NCI-H1105 treated with DMSO at 0.1 percent for 48 hours (cell line): ENCODE measurements at regions not wholly inside any gene's neighbourhood (a gene's known extent, or its start where the extent isn't known, plus 50 kb on each side); places are given as distances from the start of the nearest gene placed in this dataset.
"Not testable (repeated sequence)": the region's sequence is repeated elsewhere in the genome, so short reads cannot be mapped to it uniquely, and the experiment has no call there.

ENCODE experiments used
- DNase-seq: peaks from one replicate; lab custom pipeline; 2025; lab: John Stamatoyannopoulos, UW

DNA sequence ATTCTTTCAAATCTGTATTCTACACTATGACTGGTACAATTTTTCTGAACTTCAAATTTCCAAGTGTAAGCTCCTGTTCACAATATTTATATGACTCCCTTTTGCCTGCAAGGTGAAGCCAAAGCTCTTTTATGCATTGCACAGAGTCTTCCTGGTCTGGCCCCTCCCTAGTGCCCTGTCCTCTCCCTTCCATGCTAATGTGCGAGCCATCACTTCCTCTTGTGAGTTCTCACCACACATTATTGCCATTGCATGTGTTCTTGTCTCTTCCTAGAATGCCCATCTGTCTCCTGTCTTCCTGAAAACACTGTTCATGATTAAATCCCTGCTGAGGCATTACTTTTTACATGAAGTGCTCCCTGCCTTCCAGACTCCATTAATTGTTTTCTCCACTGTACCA, 169.9 kb downstream of the MC4R start:
- no peak for DNase-seq

DNA sequence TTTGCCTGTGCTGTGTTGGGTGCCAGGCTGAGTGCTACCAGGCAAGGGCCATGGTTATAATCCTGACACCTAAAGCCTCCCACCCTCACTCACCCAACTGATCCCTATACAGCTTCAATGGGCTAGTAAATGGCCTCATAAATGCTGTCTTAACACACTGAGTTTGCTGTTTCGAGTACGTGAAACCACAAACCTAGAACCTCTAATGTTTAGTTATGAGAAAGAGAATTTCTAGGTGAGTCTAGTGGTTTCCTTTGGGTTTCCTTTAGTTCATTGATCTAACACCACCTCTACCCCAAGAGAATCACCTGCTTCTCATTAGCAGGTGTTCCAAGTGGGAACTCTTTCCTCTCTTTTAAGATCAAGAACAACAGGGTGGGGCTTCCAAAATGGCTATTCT, 172.0 kb downstream of the MC4R start:
- no peak for DNase-seq

DNA sequence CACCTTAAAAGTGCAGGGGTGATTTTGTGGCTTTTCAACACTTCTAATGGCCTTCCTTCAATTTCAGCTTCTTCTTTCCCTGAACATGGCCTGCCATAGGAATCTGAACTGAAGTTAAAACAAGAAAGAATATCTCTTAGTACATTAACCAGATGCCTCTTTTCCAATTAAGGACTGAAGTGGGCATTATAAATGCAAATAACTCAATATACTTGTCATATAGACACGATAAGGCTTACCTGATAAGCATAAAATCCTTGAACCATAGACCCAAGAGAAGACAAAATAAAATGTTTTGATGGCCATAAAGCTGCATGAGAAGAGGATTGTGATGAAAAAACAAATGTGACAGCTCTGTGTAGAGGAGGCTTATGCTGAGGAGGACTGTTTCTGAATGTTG, 173.1 kb downstream of the MC4R start:
- DNase-seq, result no peak

DNA sequence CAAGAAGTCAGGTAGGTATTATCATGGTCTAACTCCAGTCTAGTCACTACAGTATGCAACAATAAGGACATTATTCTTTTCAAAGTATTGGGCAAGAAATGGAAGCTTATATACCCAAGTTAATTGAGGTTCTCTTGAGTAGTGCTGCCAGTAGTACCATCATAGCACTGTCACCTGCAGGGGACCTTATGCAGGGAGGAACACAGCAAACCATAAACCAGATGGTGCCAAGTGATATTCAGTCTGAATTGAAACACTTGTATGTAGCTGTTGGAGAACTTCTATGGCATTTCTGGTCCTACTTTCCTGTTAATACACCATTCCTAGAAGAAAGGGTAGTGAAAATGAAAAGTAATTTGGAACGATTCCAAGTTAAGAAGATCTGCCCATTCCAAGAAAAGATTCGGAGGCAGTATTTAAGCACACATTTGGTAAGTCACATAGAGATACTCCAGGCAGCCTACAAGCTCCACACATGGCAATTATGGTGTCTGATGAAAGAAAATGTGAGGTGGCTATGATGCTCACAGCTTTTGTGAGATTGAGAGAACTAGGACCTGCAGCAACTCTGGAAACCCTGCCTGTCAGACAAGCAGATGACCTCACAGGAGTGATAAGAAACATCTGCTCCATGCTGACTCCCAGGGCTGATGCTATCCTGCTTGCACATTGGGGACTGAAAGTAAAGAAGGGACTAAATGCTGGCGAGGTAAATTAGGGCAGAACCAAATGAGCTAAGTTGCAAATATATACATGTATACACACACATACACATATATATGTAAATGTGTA, 174.7 kb downstream of the MC4R start:
- DNase-seq, result no peak

DNA sequence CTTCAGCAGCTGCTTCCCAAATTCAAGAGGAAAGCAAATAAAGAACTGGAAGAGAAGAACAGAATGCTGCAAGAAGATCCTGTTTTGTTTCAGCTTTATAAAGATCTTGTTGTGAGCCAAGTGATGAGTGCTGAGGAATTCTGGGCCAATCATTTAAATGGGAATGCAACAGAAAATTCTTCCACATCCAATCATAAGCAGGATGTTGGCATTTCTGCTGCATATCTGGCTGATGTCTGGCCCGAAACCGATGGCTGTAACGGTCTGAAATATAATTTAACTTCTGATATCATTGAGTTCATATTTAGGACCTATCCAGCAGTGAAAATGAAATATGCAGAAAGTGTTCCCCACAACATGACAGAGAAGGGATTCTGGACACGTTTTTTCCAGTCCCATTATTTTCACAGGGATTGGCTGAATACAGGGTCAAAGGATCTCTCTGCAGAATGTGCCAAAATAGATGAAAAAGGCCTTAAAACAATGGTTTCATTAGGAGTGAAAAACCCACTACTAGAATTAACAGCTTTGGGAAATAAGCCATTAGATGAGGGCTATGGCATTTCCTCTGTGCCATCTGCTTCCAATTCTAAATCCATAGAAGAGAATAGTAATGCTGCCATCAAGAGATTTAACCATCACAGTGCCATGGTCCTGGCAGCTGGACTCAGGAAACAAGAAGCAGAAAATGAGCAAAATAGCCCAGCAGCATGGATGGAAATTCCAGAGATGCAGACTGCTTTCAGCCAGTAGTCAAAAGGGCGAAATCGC, 175.6 kb downstream of the MC4R start:
- no peak for DNase-seq

DNA sequence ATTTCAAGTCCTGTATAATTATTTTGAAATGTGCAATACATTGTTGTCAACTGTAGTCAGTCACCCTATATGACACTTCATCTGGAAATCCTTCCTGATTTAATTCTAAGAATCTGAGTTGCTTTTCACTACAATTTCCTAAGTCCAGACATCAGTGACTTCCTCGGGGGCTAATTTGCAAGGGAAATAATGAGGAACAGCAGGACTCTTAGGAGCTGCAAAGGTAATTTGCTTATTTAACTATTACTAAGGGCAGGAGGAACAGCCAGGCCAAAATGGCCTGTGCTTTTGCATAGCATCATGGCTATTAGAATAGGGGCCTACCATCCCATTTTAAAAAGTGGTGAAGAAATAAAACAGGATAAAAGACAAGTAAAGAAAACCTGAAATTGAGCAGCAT, 178.8 kb downstream of the MC4R start:
- no peak for DNase-seq

DNA sequence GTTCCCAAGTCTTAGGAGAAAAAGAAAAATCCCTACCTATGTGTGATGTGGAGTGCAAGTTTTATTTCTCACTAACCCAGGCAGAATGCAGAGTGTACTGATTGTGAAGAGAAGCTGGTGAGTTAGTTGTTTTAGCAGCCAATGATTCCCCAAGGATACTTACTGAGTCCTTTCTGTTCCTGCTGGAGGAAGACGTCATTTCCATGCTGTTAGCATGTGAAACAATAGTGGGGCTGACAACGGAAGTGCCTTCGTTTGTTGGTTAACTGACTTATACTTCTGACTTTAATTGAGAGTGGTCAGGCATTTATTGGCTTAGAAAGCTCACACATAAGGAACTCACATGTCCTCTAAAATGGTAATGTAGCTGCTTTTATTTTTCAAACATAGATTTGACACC, 180.6 kb downstream of the MC4R start:
- no peak for DNase-seq

DNA sequence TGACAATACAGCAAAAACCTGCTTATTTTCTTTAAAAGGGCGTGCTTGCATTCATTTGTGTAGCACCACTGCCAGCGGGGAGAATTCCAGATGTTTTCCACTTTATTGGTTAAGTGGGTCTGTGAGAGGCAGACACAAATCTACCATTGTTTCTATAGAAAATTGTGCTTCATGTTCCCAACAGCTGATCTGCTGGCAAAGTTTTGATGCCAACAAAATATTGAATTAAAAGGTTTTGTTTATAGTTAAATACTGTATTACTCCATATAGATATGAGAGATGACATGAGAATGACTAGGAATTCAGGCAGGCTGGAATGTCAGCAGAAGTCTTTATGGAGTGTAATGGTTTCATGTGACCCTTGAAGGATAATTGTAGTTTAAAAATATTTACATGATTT, 182.7 kb downstream of the MC4R start:
- DNase-seq, result no peak

DNA sequence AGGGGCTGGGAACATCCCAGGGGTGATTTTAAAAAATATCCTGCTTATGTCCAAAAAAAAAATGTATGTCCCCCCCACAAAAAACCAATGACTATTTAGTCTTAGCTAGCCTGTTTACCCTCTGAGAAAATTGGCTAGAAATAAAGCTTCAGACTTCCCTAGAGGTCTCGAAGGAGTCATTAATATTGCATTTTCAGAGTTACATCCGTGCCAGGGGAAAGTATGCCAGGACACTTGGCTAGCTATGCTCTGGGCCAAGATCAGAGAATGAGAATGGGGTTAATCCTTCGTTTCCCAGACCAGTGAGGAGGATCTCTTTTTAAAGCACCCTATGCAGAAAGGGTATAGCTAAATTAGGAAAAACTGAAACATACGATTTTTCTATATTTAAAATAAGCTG, 183.6 kb downstream of the MC4R start:
- DNase-seq, result no peak

DNA sequence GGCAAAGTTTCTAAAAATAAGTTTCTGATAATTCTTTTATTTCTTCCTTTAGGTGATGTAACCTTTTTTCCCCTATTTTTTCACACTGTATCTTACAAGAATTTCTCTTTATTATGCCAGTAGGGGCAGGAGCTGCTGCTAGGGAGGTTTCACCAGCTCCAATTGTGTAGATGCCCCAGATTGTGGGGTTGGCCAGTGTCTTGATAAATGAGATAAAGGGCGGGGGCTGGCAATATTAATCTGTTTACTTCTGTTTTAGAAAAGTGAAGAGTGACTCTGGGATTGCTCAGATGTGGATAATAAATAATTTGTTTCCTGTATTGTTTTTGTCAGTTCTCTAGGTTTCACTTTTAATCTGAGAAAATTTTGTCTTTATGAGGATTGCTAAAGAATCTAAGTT, 190.4 kb downstream of the MC4R start:
- DNase-seq, result no peak

DNA sequence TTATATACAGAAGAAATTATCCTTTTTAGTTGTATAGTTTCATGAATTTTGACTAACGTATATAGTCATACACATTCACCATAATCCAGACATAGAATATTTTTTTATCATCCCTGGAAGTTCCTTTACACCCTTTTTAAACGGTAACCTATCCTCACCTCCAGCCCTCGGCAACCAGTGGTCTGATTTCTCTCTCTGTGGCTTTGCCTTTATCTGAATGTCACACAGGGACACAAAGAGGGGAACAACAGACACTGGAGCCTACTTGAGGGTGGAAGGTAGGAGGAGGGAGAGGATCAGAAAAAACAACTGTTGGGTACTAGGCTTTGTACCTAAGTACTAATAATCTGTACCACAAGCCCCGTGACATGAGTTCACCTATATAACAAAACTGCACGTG, 191.9 kb downstream of the MC4R start:
- no peak for DNase-seq

DNA sequence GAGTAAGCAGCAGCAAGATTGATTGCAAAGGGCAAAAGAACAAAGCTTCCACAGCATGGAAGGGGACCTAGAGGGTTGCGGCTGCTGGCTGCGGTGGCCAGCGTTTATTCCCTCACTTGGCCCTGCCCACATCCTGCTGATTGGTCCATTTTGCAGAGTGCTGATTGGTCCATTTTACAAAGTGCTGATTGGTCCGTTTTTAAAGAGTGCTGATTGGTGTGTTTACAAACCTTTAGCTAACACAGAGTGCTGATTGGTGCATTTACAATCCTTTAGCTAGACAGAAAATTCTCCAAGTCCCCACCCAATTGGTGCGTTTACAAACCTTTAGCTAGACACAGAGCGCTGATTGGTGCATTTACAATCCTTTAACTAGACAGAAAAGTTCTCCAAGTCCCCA, 194.4 kb downstream of the MC4R start:
- DNase-seq, result not testable (repeated sequence)

DNA sequence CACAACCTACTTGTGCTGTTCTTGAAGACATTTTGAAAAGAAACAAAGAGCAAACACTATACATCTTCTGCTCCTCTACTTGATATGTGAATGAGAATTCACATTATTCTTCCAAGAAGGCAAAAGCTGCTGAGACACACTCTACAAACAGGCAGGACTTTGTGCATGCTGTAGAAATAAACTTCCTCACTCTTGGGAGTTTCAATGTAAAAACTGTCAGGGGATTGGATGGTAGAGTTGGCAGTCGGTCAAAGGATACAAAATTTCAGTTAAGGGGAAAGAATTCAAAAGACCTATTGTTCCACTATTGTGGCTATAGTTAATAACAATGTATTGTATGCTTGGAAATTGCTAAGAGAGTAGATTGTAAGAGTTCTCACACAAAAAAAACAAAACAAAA, 196.3 kb downstream of the MC4R start:
- no peak for DNase-seq

DNA sequence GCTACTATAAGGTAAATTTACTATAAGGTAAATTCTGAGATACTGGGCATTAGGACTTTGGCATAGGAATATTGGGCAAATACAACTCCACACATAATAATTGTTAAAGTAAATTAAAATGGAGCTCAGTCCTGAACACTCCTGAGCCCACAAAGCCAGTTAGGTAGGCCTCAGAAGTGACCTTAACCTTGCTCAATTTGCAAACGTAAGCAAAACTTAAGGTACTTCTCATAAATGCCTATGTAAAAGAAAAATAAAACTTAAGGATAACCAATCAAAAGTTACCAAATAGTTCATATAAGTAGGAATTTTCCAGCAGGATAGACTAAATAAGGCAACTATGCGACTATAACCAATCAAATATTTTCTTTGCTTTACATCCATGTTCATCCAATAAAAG, 197.7 kb downstream of the MC4R start:
- no peak for DNase-seq

DNA sequence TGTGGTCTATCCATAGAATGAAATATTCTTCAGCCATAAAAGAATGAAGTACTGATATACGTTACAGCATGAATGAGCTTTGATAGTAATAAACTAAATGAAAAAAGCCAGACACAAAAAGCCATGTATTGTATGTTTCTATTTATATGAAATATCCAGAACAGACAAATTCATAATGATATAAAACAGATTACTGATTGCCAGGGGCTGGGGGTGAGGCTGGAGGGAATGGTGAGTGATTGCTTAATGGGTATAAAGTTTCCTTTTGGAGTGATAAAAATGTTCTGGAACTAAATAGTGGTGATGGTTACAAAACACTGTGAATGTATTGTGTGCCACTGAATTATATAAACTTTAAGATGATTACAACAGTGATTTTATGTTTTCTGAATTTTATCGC, 200.5 kb downstream of the MC4R start:
- no peak for DNase-seq

DNA sequence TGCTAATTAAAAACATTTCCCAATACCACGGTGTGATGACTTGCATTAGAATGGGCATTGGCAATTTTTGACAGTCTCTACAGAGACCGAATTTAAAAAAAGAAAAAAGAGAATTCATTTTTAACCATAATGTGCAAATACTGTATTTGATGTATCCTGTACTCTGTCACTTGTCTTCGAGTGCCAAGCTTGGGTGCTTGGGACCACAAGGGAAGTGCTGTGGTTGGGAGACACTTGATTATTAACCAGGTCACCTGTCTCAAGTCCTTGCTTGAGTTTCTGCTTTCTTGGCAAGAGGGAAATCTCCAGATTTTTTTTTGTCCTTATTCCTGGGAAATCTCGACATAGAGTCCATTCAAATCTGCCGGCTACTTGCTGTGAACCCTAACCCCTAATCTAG, 209.0 kb downstream of the MC4R start:
- DNase-seq, result no peak

DNA sequence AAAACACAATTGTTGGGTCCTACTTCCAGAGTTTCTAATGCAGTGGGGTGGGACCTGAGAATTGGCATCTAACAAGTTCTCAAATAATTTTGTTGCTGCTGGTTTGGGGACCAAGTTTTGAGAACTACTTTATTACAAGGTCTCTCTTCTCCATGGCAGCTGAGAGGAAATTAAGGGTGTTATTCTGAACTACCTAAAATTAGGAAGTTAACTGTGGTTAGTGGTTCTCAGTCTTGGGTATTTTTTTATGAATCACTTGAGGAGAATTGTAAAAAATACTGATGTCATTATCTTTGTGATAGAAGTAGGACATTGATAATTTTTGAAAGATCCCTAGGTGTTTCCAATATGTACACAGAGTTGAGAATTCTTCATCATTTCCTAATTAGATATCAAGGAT, 210.2 kb downstream of the MC4R start:
- no peak for DNase-seq

DNA sequence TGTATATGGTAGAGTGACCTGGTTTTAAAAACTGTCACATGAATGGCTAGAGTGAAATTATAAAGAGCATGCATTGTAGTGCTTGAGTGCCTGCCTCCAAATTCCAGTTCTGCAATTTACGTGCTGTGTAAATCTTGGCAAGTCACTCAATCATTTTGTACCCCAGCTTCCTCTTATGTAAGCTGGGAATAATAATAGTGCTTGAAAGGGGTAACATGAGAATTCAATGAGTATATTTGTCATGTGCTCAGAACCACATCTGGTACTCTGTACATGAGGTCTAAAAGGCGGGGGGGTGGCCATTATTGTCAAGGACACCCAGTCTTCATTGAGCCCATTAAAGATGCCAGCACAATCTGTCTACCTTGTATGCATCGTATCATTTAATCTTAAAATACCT, 214.8 kb downstream of the MC4R start:
- no peak for DNase-seq

DNA sequence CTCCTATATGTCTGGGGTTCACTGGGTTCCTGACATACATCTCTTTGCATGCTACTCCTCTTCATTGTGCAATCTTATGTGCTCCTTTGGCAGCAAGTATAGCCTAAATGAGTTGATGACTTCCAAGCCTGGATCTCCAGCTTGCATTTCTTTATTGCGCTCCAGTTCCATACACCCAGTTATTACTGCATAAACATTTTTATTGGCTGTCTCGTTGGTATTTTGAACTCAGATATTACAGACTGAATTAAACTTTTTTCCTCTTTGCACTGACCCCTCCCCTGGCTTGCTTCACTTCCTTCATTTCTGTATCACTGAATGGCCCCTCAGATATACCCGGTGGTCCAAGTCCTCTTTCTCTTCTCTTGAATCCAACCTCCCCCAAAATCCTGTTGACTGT, 219.2 kb downstream of the MC4R start:
- DNase-seq, result no peak

DNA sequence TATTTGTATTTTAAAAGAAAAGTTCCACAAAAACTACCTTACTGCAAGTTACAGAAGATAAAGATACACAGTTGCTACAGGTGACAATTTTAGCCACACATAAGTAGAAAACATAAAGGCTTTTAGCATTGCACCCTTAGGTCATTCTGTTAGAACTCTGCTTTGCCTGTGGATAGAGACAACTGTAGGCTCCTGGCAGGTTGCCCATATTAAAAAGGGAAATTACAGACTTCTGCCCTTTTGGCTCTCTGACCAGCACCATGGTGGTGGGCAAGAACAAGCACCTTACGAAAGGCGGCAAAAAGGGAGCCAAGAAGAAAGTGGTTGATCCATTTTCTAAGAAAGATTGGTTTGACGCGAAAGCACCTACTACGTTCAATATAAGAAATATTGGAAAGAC, 223.3 kb downstream of the MC4R start:
- DNase-seq, result no peak

DNA sequence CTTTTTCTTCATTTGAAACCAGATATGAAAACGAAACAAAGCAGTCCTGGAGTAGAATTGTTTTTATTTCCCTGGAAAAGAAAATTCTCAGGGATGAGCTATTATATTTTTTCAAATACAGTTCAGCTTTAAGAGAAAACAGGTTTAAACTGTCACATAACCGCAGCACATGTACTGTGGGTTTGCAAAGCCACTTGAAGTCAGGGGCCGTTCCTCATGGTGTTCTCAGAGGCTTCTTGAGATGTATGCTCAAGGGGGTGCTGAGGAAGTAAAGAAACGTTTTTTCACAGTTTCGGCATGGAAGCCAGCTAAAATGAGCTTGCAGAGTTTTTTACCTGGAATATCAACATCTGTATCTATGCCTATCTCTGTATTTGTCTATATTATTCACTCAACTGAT, 225.3 kb downstream of the MC4R start:
- no peak for DNase-seq

DNA sequence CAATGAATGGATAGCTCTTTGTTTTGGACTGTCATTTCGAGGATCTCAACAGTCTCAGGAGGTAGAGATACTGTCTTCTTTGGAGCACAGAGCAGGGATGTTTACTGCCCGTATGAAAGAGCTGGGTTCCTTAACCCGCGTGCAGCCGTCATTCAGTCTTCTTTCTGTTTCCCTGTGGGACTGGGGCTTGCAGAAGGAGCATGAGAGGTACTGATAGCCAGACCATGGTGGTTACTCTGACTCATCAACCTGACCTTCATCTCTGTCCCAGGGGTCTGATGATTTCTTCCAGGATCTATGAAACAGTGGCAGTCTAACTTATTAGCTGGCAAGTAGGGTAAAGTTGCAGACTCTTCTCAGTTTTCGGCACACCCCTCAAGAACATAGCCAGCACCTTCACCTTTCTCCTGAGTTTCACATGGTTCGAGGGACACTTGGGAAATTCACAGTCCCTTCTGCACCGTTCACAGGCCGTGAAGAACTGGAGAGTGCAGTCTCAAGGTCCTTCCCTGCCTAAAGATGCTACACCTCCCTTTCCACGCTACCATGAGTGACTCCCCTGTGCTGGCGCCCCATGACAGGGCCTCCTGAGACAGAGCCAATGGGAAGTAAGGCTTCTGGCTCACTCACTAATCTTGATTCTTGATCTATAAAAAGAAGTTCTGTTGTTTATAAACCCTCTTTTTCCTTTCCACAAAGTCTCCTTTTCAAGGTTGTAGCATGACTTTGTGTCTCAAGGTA, 226.2 kb downstream of the MC4R start:
- no peak for DNase-seq

DNA sequence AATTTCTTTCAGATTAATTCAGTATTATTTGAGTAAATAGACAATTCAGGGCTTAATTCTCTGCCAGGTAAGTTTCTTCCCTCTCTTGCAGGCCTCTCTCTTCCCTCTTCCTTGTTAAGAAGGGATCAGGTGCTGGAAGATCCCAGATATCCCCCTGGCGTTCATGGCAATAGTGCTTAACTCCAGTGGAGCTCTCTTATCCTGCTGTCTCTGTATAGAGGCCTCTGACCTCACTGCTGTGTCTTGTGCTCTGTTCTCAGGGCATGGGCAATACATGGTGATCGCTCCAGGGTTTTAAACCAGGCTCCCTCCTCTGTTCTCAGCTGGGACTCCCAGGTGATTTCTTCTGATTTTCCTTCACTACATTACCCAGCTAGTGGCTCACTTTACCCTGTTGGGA, 226.8 kb downstream of the MC4R start:
- DNase-seq, result no peak
